SK-N-SH (cell line): ENCODE measurements at regions not wholly inside any gene's neighbourhood (a gene's known extent, or its start where the extent isn't known, plus 50 kb on each side); places are given as distances from the start of the nearest gene placed in this dataset.

Source experiments
- CTCF ChIA-PET: fragments of 300-600, 350-600 bp; formaldehyde crosslinking; extraction: SDS; loops from one replicate; lab custom pipeline; 2021; lab: Yijun Ruan, JAX
- POLR2A ChIA-PET: fragments of 350-600 bp; sonication (Branson Sonifier 250); formaldehyde crosslinking; extraction: SDS; loops from one replicate; lab custom pipeline; 2020; ENCODE audit warnings: antibody characterized with exemption, inconsistent platforms; lab: Yijun Ruan, JAX
- DNase-seq: peaks from one replicate; pipeline ENCODE4 v3.0.0; 2012
- H2AFZ ChIP-seq: fragments of 200-600 bp; sonication (generic); 2 replicates; pipeline ENCODE4 v1.8.1; 2016; ENCODE audit warnings: antibody characterized with exemption, mild to moderate bottlenecking, low read depth
- H3F3A ChIP-seq: fragments of 200-600 bp; sonication (generic); replicated peaks from 2 replicates; pipeline ENCODE3; 2016; ENCODE audit warnings: antibody characterized with exemption, mild to moderate bottlenecking; ENCODE audit not compliant: insufficient read depth
- H3K27ac ChIP-seq, 2 experiments: fragments of 200-500 bp in 1 of 2; fragments of 200-600 bp in 1 of 2; sonication (Bioruptor generic) in 1 of 2; sonication (generic), shearing (Covaris generic) in 1 of 2; 2 replicates each; pipeline versions ENCODE4 v1.5.1 to v1.6.1; 2014 to 2016; ENCODE audit warnings: low read depth in 2 of 2, inconsistent platforms in 1 of 2, low read length in 1 of 2, mild to moderate bottlenecking in 1 of 2, mixed read lengths in 1 of 2
- H3K27me3 ChIP-seq: fragments of 200-600 bp; sonication (generic), shearing (Covaris generic); 2 replicates; pipeline ENCODE4 v1.6.1; 2016; ENCODE audit warnings: mixed run types; ENCODE audit not compliant: insufficient read depth
- H3K36me3 ChIP-seq, 2 experiments: fragments of 200-500 bp in 1 of 2; fragments of 200-600 bp in 1 of 2; sonication (Bioruptor generic) in 1 of 2; sonication (generic) in 1 of 2; replicated peaks in 1 of 2; 2 replicates each; pipeline versions ENCODE3 to v1.5.1; 2014 to 2016; ENCODE audit warnings: low read length in 1 of 2, mild to moderate bottlenecking in 1 of 2; ENCODE audit not compliant: insufficient read depth in 2 of 2, control insufficient read depth in 1 of 2
- H3K4me1 ChIP-seq, 2 experiments: fragments of 200-500 bp in 1 of 2; fragments of 200-600 bp in 1 of 2; sonication (Bioruptor generic) in 1 of 2; sonication (generic), shearing (Covaris generic) in 1 of 2; 2 replicates each; pipeline versions ENCODE4 v1.5.1 to v1.6.1; 2014 to 2016; ENCODE audit warnings: low read depth in 1 of 2, low read length in 1 of 2, mixed run types in 1 of 2; ENCODE audit not compliant: insufficient read depth in 2 of 2, control insufficient read depth in 1 of 2
- H3K4me2 ChIP-seq: fragments of 200-600 bp; sonication (generic), shearing (Covaris generic); 2 replicates; pipeline ENCODE4 v1.6.1; 2017; ENCODE audit warnings: mixed run types
- H3K4me3 ChIP-seq, 2 experiments: fragments of 200-500 bp in 1 of 2; fragments of 200-600 bp in 1 of 2; sonication (Bioruptor generic) in 1 of 2; sonication (generic), shearing (Covaris generic) in 1 of 2; 2 replicates each; pipeline versions ENCODE4 v1.5.1 to v1.8.1; 2014 to 2016; ENCODE audit warnings: low read depth in 2 of 2, inconsistent platforms in 1 of 2, low read length in 1 of 2, mild to moderate bottlenecking in 1 of 2, mixed read lengths in 1 of 2, moderate library complexity in 1 of 2
- H3K79me2 ChIP-seq: fragments of 200-600 bp; sonication (generic); 2 replicates; pipeline ENCODE4 v1.8.1; 2017; ENCODE audit warnings: mild to moderate bottlenecking; ENCODE audit not compliant: insufficient read depth
- H3K9ac ChIP-seq: fragments of 200-600 bp; sonication (generic); 2 replicates; pipeline ENCODE4 v1.6.1; 2017; ENCODE audit warnings: mixed run types
- H3K9me2 ChIP-seq: fragments of 200-600 bp; sonication (generic); 2 replicates; pipeline ENCODE4 v1.6.1; 2017; ENCODE audit warnings: mixed run types
- H3K9me3 ChIP-seq: fragments of 200-600 bp; sonication (generic); 2 replicates; pipeline ENCODE4 v1.6.1; 2017; ENCODE audit warnings: mixed run types, mild to moderate bottlenecking, moderate library complexity
- H4K20me1 ChIP-seq: fragments of 200-600 bp; sonication (generic); 2 replicates; pipeline ENCODE4 v1.6.1; 2017; ENCODE audit warnings: mild to moderate bottlenecking, mixed run types; ENCODE audit not compliant: insufficient read depth
- CHD2 ChIP-seq: fragments of 150-350 bp; IDR thresholded peaks from 2 replicates; pipeline ENCODE4 v1.6.1; 2018; ENCODE audit warnings: low read length; ENCODE audit not compliant: partially characterized antibody
- FOXJ3 ChIP-seq: sonication (generic); formaldehyde crosslinking; IDR thresholded peaks from 2 replicates; pipeline ENCODE4 v1.5.1; 2020; ENCODE audit warnings: mild to moderate bottlenecking, missing genetic modification reagents
- FOXM1 ChIP-seq: IDR thresholded peaks from 2 replicates; pipeline ENCODE4 v1.4.0; 2012; ENCODE audit warnings: low read depth, mild to moderate bottlenecking
- NFIC ChIP-seq: IDR thresholded peaks from 2 replicates; pipeline ENCODE4 v1.4.0; 2012; ENCODE audit warnings: borderline replicate concordance
- PBX3 ChIP-seq: IDR thresholded peaks from 2 replicates; pipeline ENCODE4; 2012
- RAD21 ChIP-seq: IDR thresholded peaks from 2 replicates; pipeline ENCODE4 v1.6.1; 2012; ENCODE audit warnings: mild to moderate bottlenecking, low read length
- RCOR1 ChIP-seq: fragments of 150-350 bp; IDR thresholded peaks from 2 replicates; pipeline ENCODE4 v1.6.1; 2017; ENCODE audit warnings: antibody characterized with exemption, low read length
- RXRA ChIP-seq: IDR thresholded peaks from 2 replicates; pipeline ENCODE4 v1.4.0; 2012; ENCODE audit warnings: low read depth, mild to moderate bottlenecking, borderline replicate concordance
- SIN3A ChIP-seq: IDR thresholded peaks from 2 replicates; pipeline ENCODE4 v1.6.1; 2012; ENCODE audit warnings: low read depth, mild to moderate bottlenecking, low read length, moderate library complexity, borderline replicate concordance
- SMC3 ChIP-seq: IDR thresholded peaks from 2 replicates; pipeline ENCODE4 v1.6.1; 2012; ENCODE audit warnings: low read depth, low read length, improper control_type of control experiment
- USF1 ChIP-seq: IDR thresholded peaks from 2 replicates; pipeline ENCODE4 v1.4.0; 2012; ENCODE audit warnings: low read depth, borderline replicate concordance
- WGBS: methylation state at CpG from one replicate; pipeline ENCODE4 v1.1.6; 2017; ENCODE audit warnings: low lambda C conversion rate; 5-methylcytosine and 5-hydroxymethylcytosine counted together
- TF ChIP-seq, protein P1 (sequence below): IDR thresholded peaks from 2 replicates; pipeline ENCODE4 v1.4.0; 2012; ENCODE audit warnings: low read depth, borderline replicate concordance
- TF ChIP-seq, protein P2 (sequence below): IDR thresholded peaks from 2 replicates; pipeline ENCODE4 v1.4.0; 2012; ENCODE audit warnings: low read depth
- TF ChIP-seq, protein P3 (sequence below): fragments of 200-600 bp; sonication (generic); IDR thresholded peaks from 2 replicates; pipeline ENCODE4 v1.6.1; 2017; ENCODE audit warnings: antibody characterized with exemption, mild to moderate bottlenecking, moderate library complexity

DNA sequence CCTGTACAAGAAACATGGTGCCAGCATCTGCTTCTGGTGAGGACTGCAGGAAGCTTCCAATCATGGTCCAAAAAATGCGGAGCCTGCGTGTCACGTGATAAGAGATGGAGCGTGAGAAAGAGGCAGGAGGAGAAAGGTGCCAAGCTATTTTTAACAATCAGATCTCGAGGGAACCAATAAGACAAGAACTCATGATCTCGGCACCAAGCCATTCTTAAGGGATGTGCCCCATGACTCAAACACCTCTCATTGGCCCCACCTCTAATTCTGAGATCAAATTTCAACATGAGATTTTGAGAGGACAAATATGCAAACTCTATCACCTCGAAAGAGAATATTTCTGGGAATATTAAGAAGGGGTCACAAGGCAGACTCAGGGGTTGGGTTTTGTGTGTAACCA, 107.2 kb downstream of the PYDC2 start:
- no peak overlapping the region for H3K4me2 ChIP-seq
- no peaks in the 10 kb centered on the region for H3K36me3 ChIP-seq
- POLR2A ChIA-PET = no interaction called here
- H3K9ac ChIP-seq = no peak overlapping the region
- H3F3A ChIP-seq = no peaks in the 10 kb centered on the region
- H3K79me2 ChIP-seq = no peaks in the 10 kb centered on the region
- no peak overlapping the region for H3K4me3 ChIP-seq
- no peaks in the 10 kb centered on the region for H3K9me3 ChIP-seq
- no peaks in the 10 kb centered on the region for H3K27me3 ChIP-seq
- TF ChIP-seq CHD2 (no peak), SMC3 (no peak), USF1 (no peak), RAD21 (no peak), FOXM1 (no peak), RXRA (no peak), NFIC (no peak), PBX3 (no peak), RCOR1 (no peak), SIN3A (no peak)
- TF ChIP-seq, protein P1, sequence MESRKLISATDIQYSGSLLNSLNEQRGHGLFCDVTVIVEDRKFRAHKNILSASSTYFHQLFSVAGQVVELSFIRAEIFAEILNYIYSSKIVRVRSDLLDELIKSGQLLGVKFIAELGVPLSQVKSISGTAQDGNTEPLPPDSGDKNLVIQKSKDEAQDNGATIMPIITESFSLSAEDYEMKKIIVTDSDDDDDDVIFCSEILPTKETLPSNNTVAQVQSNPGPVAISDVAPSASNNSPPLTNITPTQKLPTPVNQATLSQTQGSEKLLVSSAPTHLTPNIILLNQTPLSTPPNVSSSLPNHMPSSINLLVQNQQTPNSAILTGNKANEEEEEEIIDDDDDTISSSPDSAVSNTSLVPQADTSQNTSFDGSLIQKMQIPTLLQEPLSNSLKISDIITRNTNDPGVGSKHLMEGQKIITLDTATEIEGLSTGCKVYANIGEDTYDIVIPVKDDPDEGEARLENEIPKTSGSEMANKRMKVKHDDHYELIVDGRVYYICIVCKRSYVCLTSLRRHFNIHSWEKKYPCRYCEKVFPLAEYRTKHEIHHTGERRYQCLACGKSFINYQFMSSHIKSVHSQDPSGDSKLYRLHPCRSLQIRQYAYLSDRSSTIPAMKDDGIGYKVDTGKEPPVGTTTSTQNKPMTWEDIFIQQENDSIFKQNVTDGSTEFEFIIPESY = no peak
- TF ChIP-seq, protein P2, sequence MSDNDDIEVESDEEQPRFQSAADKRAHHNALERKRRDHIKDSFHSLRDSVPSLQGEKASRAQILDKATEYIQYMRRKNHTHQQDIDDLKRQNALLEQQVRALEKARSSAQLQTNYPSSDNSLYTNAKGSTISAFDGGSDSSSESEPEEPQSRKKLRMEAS = no peak
- H3K9me2 ChIP-seq = no peaks in the 10 kb centered on the region
- no peak overlapping the region for H2AFZ ChIP-seq
- 57% methylated on average over 7 of the region's 7 CpGs for WGBS
- H3K27ac ChIP-seq = no peak overlapping the region
- no peak for DNase-seq
- no peaks in the 10 kb centered on the region for H3K4me1 ChIP-seq
- CTCF ChIA-PET = no interaction called here
- no peaks in the 10 kb centered on the region for H4K20me1 ChIP-seq

GRCh38 chr3:191592105-191592504, 131.1 kb downstream of the PYDC2 start:
- no peak for DNase-seq
- no peaks in the 10 kb centered on the region for H3K9me2 ChIP-seq
- 11% methylated on average over 1 of the region's 1 CpG for WGBS
- no peak overlapping the region for H2AFZ ChIP-seq
- H3F3A ChIP-seq = no peaks in the 10 kb centered on the region
- no peaks in the 10 kb centered on the region for H4K20me1 ChIP-seq
- H3K9me3 ChIP-seq = no peaks in the 10 kb centered on the region
- no peak overlapping the region for H3K4me3 ChIP-seq
- H3K79me2 ChIP-seq = no peaks in the 10 kb centered on the region
- H3K27me3 ChIP-seq = no peaks in the 10 kb centered on the region
- no peak overlapping the region for H3K27ac ChIP-seq
- H3K4me1 ChIP-seq = no peaks in the 10 kb centered on the region
- H3K36me3 ChIP-seq = no peaks in the 10 kb centered on the region
- TF ChIP-seq USF1 = no peak
- TF ChIP-seq, protein P3, sequence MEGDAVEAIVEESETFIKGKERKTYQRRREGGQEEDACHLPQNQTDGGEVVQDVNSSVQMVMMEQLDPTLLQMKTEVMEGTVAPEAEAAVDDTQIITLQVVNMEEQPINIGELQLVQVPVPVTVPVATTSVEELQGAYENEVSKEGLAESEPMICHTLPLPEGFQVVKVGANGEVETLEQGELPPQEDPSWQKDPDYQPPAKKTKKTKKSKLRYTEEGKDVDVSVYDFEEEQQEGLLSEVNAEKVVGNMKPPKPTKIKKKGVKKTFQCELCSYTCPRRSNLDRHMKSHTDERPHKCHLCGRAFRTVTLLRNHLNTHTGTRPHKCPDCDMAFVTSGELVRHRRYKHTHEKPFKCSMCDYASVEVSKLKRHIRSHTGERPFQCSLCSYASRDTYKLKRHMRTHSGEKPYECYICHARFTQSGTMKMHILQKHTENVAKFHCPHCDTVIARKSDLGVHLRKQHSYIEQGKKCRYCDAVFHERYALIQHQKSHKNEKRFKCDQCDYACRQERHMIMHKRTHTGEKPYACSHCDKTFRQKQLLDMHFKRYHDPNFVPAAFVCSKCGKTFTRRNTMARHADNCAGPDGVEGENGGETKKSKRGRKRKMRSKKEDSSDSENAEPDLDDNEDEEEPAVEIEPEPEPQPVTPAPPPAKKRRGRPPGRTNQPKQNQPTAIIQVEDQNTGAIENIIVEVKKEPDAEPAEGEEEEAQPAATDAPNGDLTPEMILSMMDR = no peak
- no peak for TF ChIP-seq FOXJ3 (CRISPR knock-in tag)
- TF ChIP-seq RCOR1 = no peak
- H3K4me2 ChIP-seq = no peak overlapping the region
- POLR2A ChIA-PET = no interaction called here
- CTCF ChIA-PET = no interaction called here
- no peak overlapping the region for H3K9ac ChIP-seq
